Endodermal cell (in vitro differentiated cells): ENCODE measurements at regions not wholly inside any gene's neighbourhood (a gene's known extent, or its start where the extent isn't known, plus 50 kb on each side); places are given as distances from the start of the nearest gene placed in this dataset.

ENCODE experiments used
- DNase-seq: peaks from one replicate; pipeline ENCODE4 v3.0.0-alpha.2; 2017
- H3K27ac ChIP-seq: 2 replicates; pipeline ENCODE4 v1.5.1; 2013; ENCODE audit warnings: mild to moderate bottlenecking, low read depth, low read length, moderate library complexity
- H3K27me3 ChIP-seq: 2 replicates; pipeline ENCODE4 v1.6.1; 2013; ENCODE audit warnings: mild to moderate bottlenecking, low read length, moderate library complexity; ENCODE audit not compliant: insufficient read depth, control insufficient read depth, poor library complexity, severe bottlenecking
- H3K36me3 ChIP-seq: 2 replicates; pipeline ENCODE4 v1.7.0; 2013; ENCODE audit warnings: mild to moderate bottlenecking, low read length, moderate library complexity; ENCODE audit not compliant: control insufficient read depth, insufficient read depth
- H3K4me1 ChIP-seq: one replicate; pipeline ENCODE4 v1.7.0; 2013; ENCODE audit warnings: low read length; ENCODE audit not compliant: control insufficient read depth, insufficient read depth
- H3K4me3 ChIP-seq: 2 replicates; pipeline ENCODE4 v1.5.1; 2013; ENCODE audit warnings: mild to moderate bottlenecking, low read length, moderate library complexity
- H3K9ac ChIP-seq: 2 replicates; pipeline ENCODE4 v1.6.1; 2013; ENCODE audit warnings: mild to moderate bottlenecking, low read length, moderate library complexity; ENCODE audit not compliant: poor library complexity, severe bottlenecking; ENCODE audit errors: extremely low read depth
- H3K9me3 ChIP-seq: 2 replicates; pipeline ENCODE4 v1.6.1; 2013; ENCODE audit warnings: mild to moderate bottlenecking, low read length, moderate library complexity; ENCODE audit not compliant: control insufficient read depth
- H3K27ac Mint-ChIP-seq: 2 replicates; pipeline ENCODE4 v1.8.0; 2020; ENCODE audit warnings: mixed read lengths
- H3K27me3 Mint-ChIP-seq: 2 replicates; pipeline ENCODE4 v1.8.0; 2021; ENCODE audit warnings: mild to moderate bottlenecking, mixed read lengths; ENCODE audit not compliant: insufficient read depth
- H3K36me3 Mint-ChIP-seq: 2 replicates; pipeline ENCODE4 v1.8.0; 2020; ENCODE audit warnings: low read depth, mixed read lengths
- H3K4me1 Mint-ChIP-seq: 2 replicates; pipeline ENCODE4 v1.8.0; 2020; ENCODE audit warnings: mixed read lengths
- H3K4me3 Mint-ChIP-seq: 2 replicates; pipeline ENCODE4 v1.8.0; 2020; ENCODE audit warnings: mild to moderate bottlenecking, moderate library complexity, mixed read lengths
- H3K9me3 Mint-ChIP-seq: 2 replicates; pipeline ENCODE4 v1.8.0; 2020; ENCODE audit warnings: mild to moderate bottlenecking, mixed read lengths
- WGBS, 2 experiments: methylation state at CpG; one replicate each; pipeline versions ENCODE4 v1.1.5 to v1.1.7; 2013; ENCODE audit warnings: missing lambda C conversion rate in 2 of 2, mixed read lengths in 1 of 2; ENCODE audit not compliant: insufficient coverage in 1 of 2, insufficient read length in 1 of 2; 5-methylcytosine and 5-hydroxymethylcytosine counted together
- TF ChIP-seq, protein P1 (sequence below): fragments of 200-600 bp; sonication (generic); conservative IDR thresholded peaks from 2 replicates; pipeline ENCODE4 v1.5.0; 2021; ENCODE audit warnings: antibody characterized with exemption, mild to moderate bottlenecking

DNA sequence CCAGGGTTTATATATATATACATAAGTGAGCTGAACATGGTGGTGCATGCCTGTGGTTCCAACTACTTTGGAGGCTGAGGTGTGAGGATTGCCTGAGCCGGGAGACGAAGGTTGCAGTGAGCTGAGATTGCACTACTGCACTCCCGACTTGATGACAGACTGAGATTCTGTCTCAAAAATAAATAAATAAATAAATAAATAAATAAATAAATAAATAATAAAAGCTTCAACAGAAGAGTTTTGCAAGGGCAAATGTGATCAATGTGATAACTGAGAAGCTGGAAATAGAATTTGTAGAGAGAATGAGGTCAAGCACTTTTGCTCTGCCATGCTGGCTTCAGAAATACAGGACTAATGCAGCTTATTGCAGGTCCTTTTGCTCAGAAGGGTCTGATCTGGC, 855.8 kb upstream of the PRMT6 start:
- no peak for DNase-seq
- H3K4me1 Mint-ChIP-seq, result no peaks in the 10 kb centered on the region
- no peaks in the 10 kb centered on the region for H3K9me3 Mint-ChIP-seq
- H3K4me3 ChIP-seq, result no peak overlapping the region
- TF ChIP-seq, protein P1, sequence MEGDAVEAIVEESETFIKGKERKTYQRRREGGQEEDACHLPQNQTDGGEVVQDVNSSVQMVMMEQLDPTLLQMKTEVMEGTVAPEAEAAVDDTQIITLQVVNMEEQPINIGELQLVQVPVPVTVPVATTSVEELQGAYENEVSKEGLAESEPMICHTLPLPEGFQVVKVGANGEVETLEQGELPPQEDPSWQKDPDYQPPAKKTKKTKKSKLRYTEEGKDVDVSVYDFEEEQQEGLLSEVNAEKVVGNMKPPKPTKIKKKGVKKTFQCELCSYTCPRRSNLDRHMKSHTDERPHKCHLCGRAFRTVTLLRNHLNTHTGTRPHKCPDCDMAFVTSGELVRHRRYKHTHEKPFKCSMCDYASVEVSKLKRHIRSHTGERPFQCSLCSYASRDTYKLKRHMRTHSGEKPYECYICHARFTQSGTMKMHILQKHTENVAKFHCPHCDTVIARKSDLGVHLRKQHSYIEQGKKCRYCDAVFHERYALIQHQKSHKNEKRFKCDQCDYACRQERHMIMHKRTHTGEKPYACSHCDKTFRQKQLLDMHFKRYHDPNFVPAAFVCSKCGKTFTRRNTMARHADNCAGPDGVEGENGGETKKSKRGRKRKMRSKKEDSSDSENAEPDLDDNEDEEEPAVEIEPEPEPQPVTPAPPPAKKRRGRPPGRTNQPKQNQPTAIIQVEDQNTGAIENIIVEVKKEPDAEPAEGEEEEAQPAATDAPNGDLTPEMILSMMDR, result no peak
- 100% methylated on average over 1 to 2 of the region's 3 CpGs for WGBS, 2 experiments
- no peaks in the 10 kb centered on the region for H3K4me1 ChIP-seq
- no peaks in the 10 kb centered on the region for H3K27me3 Mint-ChIP-seq
- H3K27ac ChIP-seq, result no peak overlapping the region
- no peak overlapping the region for H3K9ac ChIP-seq
- H3K9me3 ChIP-seq, result no peaks in the 10 kb centered on the region
- H3K27me3 ChIP-seq, result no peaks in the 10 kb centered on the region
- H3K36me3 Mint-ChIP-seq, result no peaks in the 10 kb centered on the region
- no peak overlapping the region for H3K27ac Mint-ChIP-seq
- H3K36me3 ChIP-seq, result no peaks in the 10 kb centered on the region
- no peak overlapping the region for H3K4me3 Mint-ChIP-seq

DNA sequence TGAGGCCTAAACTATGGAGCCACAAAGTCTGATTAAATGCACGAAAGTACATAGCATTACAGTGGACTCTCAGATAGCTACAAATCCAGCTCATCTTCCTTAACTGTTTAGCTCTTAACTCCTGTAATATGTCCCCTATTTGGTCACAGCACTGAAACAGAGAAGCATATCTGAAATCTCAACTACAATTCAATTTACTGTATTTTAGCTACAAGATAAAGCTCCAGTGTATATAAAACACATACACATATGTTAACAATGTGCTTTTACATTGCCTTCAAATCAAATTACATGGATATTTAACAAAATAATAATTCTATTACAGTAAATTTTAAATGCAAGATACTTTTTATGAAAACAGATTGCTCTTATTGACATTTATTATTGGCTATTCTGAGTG, 849.3 kb upstream of the PRMT6 start:
- Mint-ChIP-seq H3K36me3 (no peaks in the 10 kb centered on the region), H3K4me3 (no peak overlapping the region), H3K27me3 (no peaks in the 10 kb centered on the region), H3K4me1 (peaks cover 2% of the 10 kb centered on the region), H3K27ac (no peak overlapping the region), H3K9me3 (no peaks in the 10 kb centered on the region)
- no peak overlapping the region for H3K4me3 ChIP-seq
- H3K9ac ChIP-seq, result no peak overlapping the region
- DNase-seq, result no peak
- H3K36me3 ChIP-seq, result no peaks in the 10 kb centered on the region
- no peaks in the 10 kb centered on the region for H3K9me3 ChIP-seq
- H3K27ac ChIP-seq, result no peak overlapping the region
- no peaks in the 10 kb centered on the region for H3K27me3 ChIP-seq
- H3K4me1 ChIP-seq, result peaks cover 7% of the 10 kb centered on the region
- TF ChIP-seq, protein P1, result no peak
- WGBS, 2 experiments, result 94 to 100% methylated on average over 1 of the region's 1 CpG

DNA sequence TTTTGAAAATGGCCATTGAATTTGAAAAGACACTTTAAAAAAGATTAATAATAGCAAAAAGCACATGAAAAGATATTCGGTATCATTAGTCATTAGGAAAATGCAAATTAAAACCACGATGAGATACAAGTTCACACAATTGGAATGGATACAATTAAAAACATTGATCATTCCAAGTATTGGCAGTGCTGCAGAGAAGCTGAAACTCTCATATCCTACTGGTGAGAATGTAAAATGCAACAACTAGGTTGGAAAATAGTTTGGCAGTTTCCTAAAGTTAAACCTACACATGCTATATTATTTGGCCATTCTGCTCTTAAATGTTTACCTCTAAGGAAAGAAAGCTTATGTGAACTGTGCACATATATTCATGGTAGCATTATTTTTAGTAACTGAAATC, 838.7 kb upstream of the PRMT6 start:
- H3K4me1 ChIP-seq, result no peaks in the 10 kb centered on the region
- H3K27ac Mint-ChIP-seq, result no peak overlapping the region
- H3K9ac ChIP-seq, result no peak overlapping the region
- no peak overlapping the region for H3K4me3 Mint-ChIP-seq
- no peaks in the 10 kb centered on the region for H3K9me3 ChIP-seq
- 92% methylated on average over 2 of the region's 2 CpGs for WGBS, 2 experiments
- H3K36me3 ChIP-seq, result no peaks in the 10 kb centered on the region
- TF ChIP-seq, protein P1, result peak; percentile 65
- no peak overlapping the region for H3K4me3 ChIP-seq
- H3K27ac ChIP-seq, result no peak overlapping the region
- no peaks in the 10 kb centered on the region for H3K4me1 Mint-ChIP-seq
- H3K36me3 Mint-ChIP-seq, result no peaks in the 10 kb centered on the region
- no peaks in the 10 kb centered on the region for H3K27me3 ChIP-seq
- no peaks in the 10 kb centered on the region for H3K9me3 Mint-ChIP-seq
- DNase-seq, result no peak
- H3K27me3 Mint-ChIP-seq, result no peaks in the 10 kb centered on the region
